ENCODE measurements at regions not wholly inside any gene's neighbourhood (a gene's known extent, or its start where the extent isn't known, plus 50 kb on each side); places are given as distances from the start of the nearest gene placed in this dataset.

GRCh38 chr12:115096588-115097397 is 412.8 kb upstream of the TBX3 start:
- TF ChIP-seq CTCF (IDR thresholded peaks at IDR 0.05; ENCODE audit: low read depth, low read length) (no peak), MAX (IDR thresholded peaks at IDR 0.05; ENCODE audit: low read depth, low read length) (no peak), MYC (IDR thresholded peaks at IDR 0.05; ENCODE audit: low read depth, low read length) (no peak)
